AG09319 (cell line): ENCODE measurements at regions not wholly inside any gene's neighbourhood (a gene's known extent, or its start where the extent isn't known, plus 50 kb on each side); places are given as distances from the start of the nearest gene placed in this dataset.

Experiments
- DNase-seq: peaks from one replicate; pipeline ENCODE4 v3.0.0-alpha.2; 2010; ENCODE audit warnings: low read depth; ENCODE audit errors: extremely low read depth
- CTCF ChIP-seq: IDR thresholded peaks from 2 replicates; pipeline ENCODE4 v1.5.1; 2011; ENCODE audit warnings: low read depth, mild to moderate bottlenecking, inconsistent platforms, low read length, moderate library complexity

- no peak for TF ChIP-seq CTCF
- no peak for DNase-seq
These were observed 183.4 kb upstream of the BMPER start for GRCh38 chr7:33721895-33722294.

DNA sequence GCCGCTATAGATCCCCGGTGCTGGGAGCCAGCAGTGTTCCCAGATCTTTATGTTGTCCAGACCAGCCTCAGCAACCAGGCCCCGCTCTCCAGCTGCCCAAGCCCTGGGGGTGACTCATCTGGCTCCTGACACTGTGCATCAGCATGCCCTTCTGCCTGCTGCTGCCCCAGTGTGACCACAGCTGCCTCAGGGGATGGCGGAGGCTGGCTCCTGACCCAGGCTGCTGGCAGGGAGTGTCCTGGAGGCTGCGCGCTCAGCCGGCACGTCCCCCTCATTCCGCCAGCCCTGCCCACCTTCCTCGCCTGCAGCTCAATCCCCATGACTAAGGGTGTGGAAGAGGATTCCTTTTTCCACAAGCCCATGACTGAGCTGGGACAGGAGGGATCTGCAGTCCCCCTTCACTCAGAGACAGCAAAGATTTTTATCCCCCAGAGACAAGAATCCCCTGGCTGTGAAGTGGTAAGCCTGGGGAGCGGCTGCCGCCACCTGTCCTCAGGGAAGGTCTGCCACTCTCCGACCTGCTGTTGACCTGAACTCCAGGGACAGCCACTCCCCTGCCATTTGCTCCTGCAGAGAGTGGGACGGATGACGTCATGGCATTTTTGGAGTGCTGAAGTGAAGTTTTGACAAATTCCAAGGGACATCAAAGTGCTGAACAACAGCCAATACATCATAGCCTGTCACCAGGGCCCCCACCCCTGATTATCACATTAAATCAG, 182.8 kb upstream of the BMPER start:
- no peak for DNase-seq
- TF ChIP-seq CTCF: no peak

DNA sequence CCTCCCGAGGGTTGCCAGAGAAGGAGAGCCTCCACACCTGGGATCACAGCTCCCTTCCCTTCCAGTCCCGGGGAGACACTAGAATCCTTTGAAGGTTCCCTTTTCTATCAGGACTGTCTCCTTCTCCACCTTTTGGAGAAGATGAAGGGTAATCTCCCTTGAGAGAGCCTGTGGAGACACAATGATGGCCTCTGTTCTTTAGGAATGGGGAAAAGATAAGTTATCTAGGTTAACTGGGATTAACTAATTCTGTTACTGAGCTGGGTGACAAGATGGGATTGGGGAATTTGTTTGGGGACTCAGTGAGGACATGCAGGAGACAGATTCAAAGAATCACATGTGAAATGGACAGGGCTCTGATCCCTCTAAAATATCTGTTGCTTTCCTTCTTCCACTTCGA, 181.1 kb upstream of the BMPER start:
- DNase-seq: no peak
- TF ChIP-seq CTCF: no peak

- no peak for TF ChIP-seq CTCF
- DNase-seq: no peak
These were observed 180.0 kb upstream of the BMPER start for GRCh38 chr7:33725111-33726025.

DNA sequence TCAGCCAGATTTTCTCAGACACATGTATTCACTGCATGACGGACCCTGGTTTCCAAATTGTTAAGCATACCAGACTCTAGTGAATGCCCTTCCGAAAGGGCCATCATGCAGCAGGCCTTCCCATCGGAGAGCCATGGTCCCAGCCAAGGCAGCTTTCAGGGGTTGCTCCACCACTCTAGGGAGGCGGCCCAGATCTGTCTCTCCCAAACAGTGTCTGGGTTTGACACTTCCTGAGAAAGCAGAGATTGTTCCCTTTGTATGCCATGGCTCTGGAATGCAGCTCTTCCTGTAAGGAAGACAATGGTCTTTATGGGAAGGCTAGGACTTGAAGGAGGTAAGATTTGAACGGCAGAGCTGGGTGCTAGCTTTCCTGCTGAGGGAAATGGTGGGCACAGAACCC, 178.8 kb upstream of the BMPER start:
- no peak for DNase-seq
- TF ChIP-seq CTCF: no peak

DNA sequence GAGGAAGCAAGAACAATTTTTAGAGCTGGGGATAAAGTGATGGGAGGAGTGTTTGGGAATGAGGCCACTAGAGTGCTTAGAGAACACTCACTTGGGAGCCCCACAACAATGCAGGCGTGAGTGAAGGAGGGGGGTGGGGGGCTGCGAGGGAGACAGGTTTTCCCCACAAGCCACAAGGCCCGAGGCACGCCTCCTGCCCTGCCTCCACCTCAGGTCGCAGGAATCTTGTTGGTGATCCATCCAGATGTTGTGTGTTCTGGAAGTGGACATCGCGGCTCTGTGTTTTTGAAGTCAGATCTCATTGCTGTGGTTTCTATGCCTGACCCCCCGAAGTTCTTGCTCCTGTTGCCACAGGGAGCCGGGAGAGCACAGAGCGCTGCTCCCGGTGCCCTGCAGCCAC, 178.0 kb upstream of the BMPER start:
- no peak for DNase-seq
- no peak for TF ChIP-seq CTCF
